Cardiac fibroblast (primary cell): ENCODE measurements at regions not wholly inside any gene's neighbourhood (a gene's known extent, or its start where the extent isn't known, plus 50 kb on each side); places are given as distances from the start of the nearest gene placed in this dataset.

Source experiments
- DNase-seq, 2 donors: peaks; one replicate each; pipeline versions ENCODE4 v3.0.0 to v3.0.0-alpha.2; 2010; ENCODE audit warnings: low read depth in 2 of 2
- H3K4me3 ChIP-seq, 2 donors: replicated peaks in 1 of 2; 1 replicate in 1 of 2; 2 replicates in 1 of 2; pipeline ENCODE4 v1.5.1; 2011; ENCODE audit warnings: low read depth in 2 of 2, low read length in 2 of 2, mild to moderate bottlenecking in 2 of 2, moderate library complexity in 1 of 2
- TF ChIP-seq, protein P1 (sequence below): IDR thresholded peaks from one replicate; pipeline ENCODE4 v1.5.1; 2011; ENCODE audit warnings: low read depth, mild to moderate bottlenecking, low read length, inconsistent platforms

DNA sequence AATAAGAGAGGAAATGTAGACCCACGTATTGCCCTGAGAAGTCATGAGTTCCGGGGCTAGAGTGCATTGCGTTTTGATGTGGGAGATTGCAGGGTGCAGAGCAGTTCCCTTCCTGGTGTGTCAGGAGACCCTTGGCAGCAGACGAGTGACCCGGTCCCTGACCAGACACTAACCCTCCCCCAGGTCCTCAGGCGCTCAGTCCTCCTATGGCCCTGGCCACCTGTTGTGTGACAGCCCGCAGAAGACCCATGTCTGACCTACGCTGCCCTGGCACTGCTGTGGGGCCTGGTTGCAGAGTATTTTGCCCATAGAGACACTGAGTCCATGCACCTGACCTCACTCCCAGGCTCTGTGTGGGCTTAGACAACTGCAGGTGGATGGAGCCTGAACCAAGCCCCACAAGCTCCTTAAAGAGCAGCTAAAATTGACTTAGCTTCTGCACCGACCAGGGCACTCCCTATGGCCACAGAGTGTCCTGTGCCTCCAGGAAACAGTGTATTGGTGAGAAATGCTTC lies 833.8 kb downstream of the TBC1D22A start:
- no peak overlapping the region for H3K4me3 ChIP-seq
- no peak for DNase-seq

DNA sequence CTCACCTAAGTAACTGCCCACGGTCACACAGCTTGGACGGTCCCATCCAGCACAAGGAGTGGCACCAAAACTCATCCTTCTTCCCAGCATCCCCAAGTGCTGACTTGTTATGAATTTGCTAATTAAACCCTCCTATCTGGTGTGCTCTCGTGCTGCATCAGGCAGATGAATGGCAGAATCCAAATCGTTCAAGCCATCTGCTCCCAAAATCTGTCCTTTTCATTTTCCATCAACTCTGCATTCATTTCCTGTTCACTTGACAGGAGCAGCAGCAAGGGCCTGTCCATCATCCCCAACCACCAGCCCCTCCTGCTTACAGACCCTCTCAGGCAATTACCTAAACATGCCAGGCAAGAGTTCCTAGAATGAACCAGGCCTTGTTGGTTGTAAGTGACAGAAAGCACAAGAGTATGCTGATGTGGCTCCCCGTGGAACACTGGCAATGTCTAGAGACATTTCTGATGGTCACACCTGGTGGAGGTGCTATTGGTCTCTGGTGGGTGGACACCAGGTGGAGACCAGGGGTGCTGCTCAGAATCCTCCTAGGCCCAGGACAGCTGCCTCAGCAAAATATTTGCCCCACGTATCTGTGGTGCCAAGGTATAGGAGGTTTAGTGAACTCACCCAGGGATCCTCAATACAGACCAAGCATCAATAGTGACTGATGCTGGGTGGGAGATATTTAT lies 832.5 kb downstream of the TBC1D22A start:
- no peak for DNase-seq
- TF ChIP-seq, protein P1, sequence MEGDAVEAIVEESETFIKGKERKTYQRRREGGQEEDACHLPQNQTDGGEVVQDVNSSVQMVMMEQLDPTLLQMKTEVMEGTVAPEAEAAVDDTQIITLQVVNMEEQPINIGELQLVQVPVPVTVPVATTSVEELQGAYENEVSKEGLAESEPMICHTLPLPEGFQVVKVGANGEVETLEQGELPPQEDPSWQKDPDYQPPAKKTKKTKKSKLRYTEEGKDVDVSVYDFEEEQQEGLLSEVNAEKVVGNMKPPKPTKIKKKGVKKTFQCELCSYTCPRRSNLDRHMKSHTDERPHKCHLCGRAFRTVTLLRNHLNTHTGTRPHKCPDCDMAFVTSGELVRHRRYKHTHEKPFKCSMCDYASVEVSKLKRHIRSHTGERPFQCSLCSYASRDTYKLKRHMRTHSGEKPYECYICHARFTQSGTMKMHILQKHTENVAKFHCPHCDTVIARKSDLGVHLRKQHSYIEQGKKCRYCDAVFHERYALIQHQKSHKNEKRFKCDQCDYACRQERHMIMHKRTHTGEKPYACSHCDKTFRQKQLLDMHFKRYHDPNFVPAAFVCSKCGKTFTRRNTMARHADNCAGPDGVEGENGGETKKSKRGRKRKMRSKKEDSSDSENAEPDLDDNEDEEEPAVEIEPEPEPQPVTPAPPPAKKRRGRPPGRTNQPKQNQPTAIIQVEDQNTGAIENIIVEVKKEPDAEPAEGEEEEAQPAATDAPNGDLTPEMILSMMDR: no peak
- no peak overlapping the region for H3K4me3 ChIP-seq

More for the DNA sequence above, 833.8 kb downstream of the TBC1D22A start:
- TF ChIP-seq, protein P1: no peak

GRCh38 chr22:47593911-47594311 lies 831.5 kb downstream of the TBC1D22A start:
- no peak overlapping the region for H3K4me3 ChIP-seq
- no peak for DNase-seq
- TF ChIP-seq, protein P1: no peak

GRCh38 chr22:47593291-47593690 lies 830.8 kb downstream of the TBC1D22A start:
- no peak for DNase-seq
- TF ChIP-seq, protein P1: no peak
- no peak overlapping the region for H3K4me3 ChIP-seq

GRCh38 chr22:47592791-47593190 lies 830.3 kb downstream of the TBC1D22A start:
- no peak overlapping the region for H3K4me3 ChIP-seq
- DNase-seq: no peak
- TF ChIP-seq, protein P1: no peak

DNA sequence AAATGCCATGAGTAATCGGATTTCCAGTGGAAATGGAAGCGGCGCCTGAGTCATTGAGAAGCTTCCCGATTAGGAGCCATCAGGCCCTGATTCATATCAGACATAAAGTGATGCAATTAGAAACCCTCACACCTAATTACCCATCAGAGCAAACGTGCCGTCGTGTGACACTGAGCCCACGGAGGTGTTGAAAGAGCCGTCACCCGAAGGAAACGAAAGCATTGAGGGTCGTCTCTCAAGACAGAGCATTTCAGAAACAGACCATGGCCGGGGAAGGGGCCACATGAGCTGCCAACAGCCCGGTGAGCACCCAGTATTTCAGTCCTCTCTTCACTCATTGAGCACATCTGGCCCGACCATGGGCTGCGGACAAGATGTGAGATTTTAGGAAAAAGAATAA lies 829.3 kb downstream of the TBC1D22A start:
- no peak for DNase-seq
- no peak overlapping the region for H3K4me3 ChIP-seq
- TF ChIP-seq, protein P1: no peak
